Hippocampal formation (tissue), 2 donors: ENCODE measurements at regions not wholly inside any gene's neighbourhood (a gene's known extent, or its start where the extent isn't known, plus 50 kb on each side); places are given as distances from the start of the nearest gene placed in this dataset.

Experiments used
- DNase-seq, 2 donors: peaks; one replicate each; lab custom pipeline; 2025; lab: John Stamatoyannopoulos, UW

GRCh38 chr18:45487581-45487980 is 127.7 kb upstream of the SLC14A2 start:
- DNase-seq: no peak

- DNase-seq: no peak
Observed at GRCh38 chr18:45488645-45489044, 126.6 kb upstream of the SLC14A2 start.

- no peak for DNase-seq
Observed at GRCh38 chr18:45493830-45494229, 121.4 kb upstream of the SLC14A2 start.

GRCh38 chr18:45494811-45495210 is 120.5 kb upstream of the SLC14A2 start:
- no peak for DNase-seq

GRCh38 chr18:45496741-45497140 is 118.5 kb upstream of the SLC14A2 start:
- DNase-seq: no peak

- no peak for DNase-seq
Observed at GRCh38 chr18:45497595-45498286, 117.5 kb upstream of the SLC14A2 start.

GRCh38 chr18:45498287-45498658 is 117.0 kb upstream of the SLC14A2 start:
- DNase-seq: no peak

- DNase-seq: no peak
Observed at GRCh38 chr18:45503990-45504389, 111.3 kb upstream of the SLC14A2 start.

- DNase-seq: no peak
Observed at GRCh38 chr18:45505497-45506206, 109.6 kb upstream of the SLC14A2 start.

- DNase-seq: no peak
Observed at GRCh38 chr18:45506951-45507350, 108.3 kb upstream of the SLC14A2 start.

GRCh38 chr18:45509535-45509934 is 105.7 kb upstream of the SLC14A2 start:
- no peak for DNase-seq

GRCh38 chr18:45510656-45511055 is 104.6 kb upstream of the SLC14A2 start:
- no peak for DNase-seq

GRCh38 chr18:45512363-45512953 is 102.8 kb upstream of the SLC14A2 start:
- no peak for DNase-seq

GRCh38 chr18:45517181-45517741 is 98.0 kb upstream of the SLC14A2 start:
- no peak for DNase-seq

GRCh38 chr18:45518311-45519155 is 96.7 kb upstream of the SLC14A2 start:
- no peak for DNase-seq

GRCh38 chr18:45519411-45520280 is 95.6 kb upstream of the SLC14A2 start:
- DNase-seq: no peak

- DNase-seq: no peak
Observed at GRCh38 chr18:45521136-45521535, 94.1 kb upstream of the SLC14A2 start.

- DNase-seq: no peak
Observed at GRCh38 chr18:45521777-45522176, 93.5 kb upstream of the SLC14A2 start.

- no peak for DNase-seq
Observed at GRCh38 chr18:45522371-45522770, 92.9 kb upstream of the SLC14A2 start.

- DNase-seq: no peak
Observed at GRCh38 chr18:45525301-45525700, 90.0 kb upstream of the SLC14A2 start.
